Dermis blood vessel endothelial cell (primary cell): ENCODE measurements at regions not wholly inside any gene's neighbourhood (a gene's known extent, or its start where the extent isn't known, plus 50 kb on each side); places are given as distances from the start of the nearest gene placed in this dataset.
"Not testable (repeated sequence)": the region's sequence is repeated elsewhere in the genome, so short reads cannot be mapped to it uniquely, and the experiment has no call there.

Experiments
- DNase-seq: peaks from one replicate; pipeline ENCODE4 v3.0.0; 2010

- not testable (repeated sequence) for DNase-seq
Measured at GRCh38 chr21:10410354-10410929, 110.9 kb upstream of the TPTE start.

GRCh38 chr21:10411776-10412526 lies 109.4 kb upstream of the TPTE start:
- not testable (repeated sequence) for DNase-seq

- DNase-seq = not testable (repeated sequence)
Measured at GRCh38 chr21:10412928-10413246, 108.5 kb upstream of the TPTE start.

- not testable (repeated sequence) for DNase-seq
Measured at GRCh38 chr21:10413247-10414120, 107.9 kb upstream of the TPTE start.

- not testable (repeated sequence) for DNase-seq
Measured at GRCh38 chr21:10414121-10414924, 107.1 kb upstream of the TPTE start.

- DNase-seq = not testable (repeated sequence)
Measured at GRCh38 chr21:10414925-10415254, 106.5 kb upstream of the TPTE start.

- not testable (repeated sequence) for DNase-seq
Measured at GRCh38 chr21:10415456-10415855, 105.9 kb upstream of the TPTE start.

- DNase-seq = not testable (repeated sequence)
Measured at GRCh38 chr21:10415859-10416258, 105.5 kb upstream of the TPTE start.

- DNase-seq = not testable (repeated sequence)
Measured at GRCh38 chr21:10416691-10417447, 104.5 kb upstream of the TPTE start.

- DNase-seq = not testable (repeated sequence)
Measured at GRCh38 chr21:10417551-10418002, 103.8 kb upstream of the TPTE start.

GRCh38 chr21:10418250-10419048 lies 102.9 kb upstream of the TPTE start:
- DNase-seq = not testable (repeated sequence)

- DNase-seq = not testable (repeated sequence)
Measured at GRCh38 chr21:10421199-10421598, 100.2 kb upstream of the TPTE start.

- DNase-seq = not testable (repeated sequence)
Measured at GRCh38 chr21:10421601-10422000, 99.8 kb upstream of the TPTE start.

- DNase-seq = not testable (repeated sequence)
Measured at GRCh38 chr21:10424097-10424886, 97.1 kb upstream of the TPTE start.

- DNase-seq = not testable (repeated sequence)
Measured at GRCh38 chr21:10424887-10425145, 96.6 kb upstream of the TPTE start.

- DNase-seq = no peak
Measured at GRCh38 chr21:10425856-10426255, 95.5 kb upstream of the TPTE start.

- DNase-seq = not testable (repeated sequence)
Measured at GRCh38 chr21:10426812-10427211, 94.6 kb upstream of the TPTE start.

- not testable (repeated sequence) for DNase-seq
Measured at GRCh38 chr21:10427277-10427676, 94.1 kb upstream of the TPTE start.

- not testable (repeated sequence) for DNase-seq
Measured at GRCh38 chr21:10428981-10429534, 92.3 kb upstream of the TPTE start.

GRCh38 chr21:10430005-10430404 lies 91.4 kb upstream of the TPTE start:
- no peak for DNase-seq
